Keratinocyte (primary cell): ENCODE measurements at regions not wholly inside any gene's neighbourhood (a gene's known extent, or its start where the extent isn't known, plus 50 kb on each side); places are given as distances from the start of the nearest gene placed in this dataset.

ENCODE experiments used
- DNase-seq: peaks from one replicate; pipeline ENCODE4 v3.0.0-alpha.2; 2011; ENCODE audit warnings: low read depth, missing footprints, low spot score
- FAIRE-seq: peaks from 2 replicates; lab custom pipeline; 2011; peaks lifted over from hg19 to GRCh38; lab: Jason Lieb, UNC
- H2AFZ ChIP-seq: 2 replicates; pipeline ENCODE4 v1.6.0; 2012; ENCODE audit warnings: low read length, control low read depth, inconsistent platforms; ENCODE audit not compliant: control insufficient read depth
- H3K27ac ChIP-seq: 2 replicates; pipeline ENCODE4 v1.5.1; 2011; ENCODE audit warnings: low read length; ENCODE audit not compliant: control insufficient read depth, insufficient read depth
- H3K27me3 ChIP-seq: 3 replicates; pipeline ENCODE4 v1.6.0; 2011; ENCODE audit warnings: low read length; ENCODE audit not compliant: control insufficient read depth, insufficient read depth; ENCODE audit errors: extremely low read depth
- H3K36me3 ChIP-seq, 2 experiments: 2 replicates in 1 of 2; 3 replicates in 1 of 2; pipeline ENCODE4 v1.5.1; 2011; ENCODE audit warnings: low read length in 2 of 2, mild to moderate bottlenecking in 1 of 2; ENCODE audit not compliant: control insufficient read depth in 2 of 2, insufficient read depth in 2 of 2; ENCODE audit errors: extremely low read depth in 1 of 2
- H3K4me1 ChIP-seq: 3 replicates; pipeline ENCODE4 v1.5.1; 2011; ENCODE audit warnings: low read length; ENCODE audit not compliant: control insufficient read depth, insufficient read depth; ENCODE audit errors: extremely low read depth
- H3K4me2 ChIP-seq: 3 replicates; pipeline ENCODE4 v1.6.0; 2011; ENCODE audit warnings: low read depth, low read length; ENCODE audit not compliant: control insufficient read depth, insufficient read depth; ENCODE audit errors: extremely low read depth
- H3K4me3 ChIP-seq, 3 experiments: fragments of 200-600 bp in 1 of 3; sonication (generic) in 1 of 3; 2 replicates in 2 of 3; 3 replicates in 1 of 3; pipeline ENCODE4 v1.5.1; 2011 to 2016; ENCODE audit warnings: low read length in 3 of 3, mild to moderate bottlenecking in 3 of 3, control low read depth in 2 of 3, inconsistent platforms in 1 of 3, low read depth in 1 of 3, mixed read lengths in 1 of 3, mixed run types in 1 of 3, moderate library complexity in 1 of 3; ENCODE audit not compliant: control insufficient read depth in 2 of 3, insufficient read depth in 2 of 3; ENCODE audit errors: extremely low read depth in 1 of 3
- H3K79me2 ChIP-seq: 2 replicates; pipeline ENCODE4 v1.6.0; 2012; ENCODE audit warnings: low read length; ENCODE audit not compliant: control insufficient read depth, insufficient read depth
- H3K9ac ChIP-seq: 3 replicates; pipeline ENCODE4 v1.6.0; 2011; ENCODE audit warnings: low read length; ENCODE audit not compliant: control insufficient read depth, insufficient read depth; ENCODE audit errors: extremely low read depth
- H3K9me1 ChIP-seq: 3 replicates; pipeline ENCODE4 v1.6.0; 2011; ENCODE audit warnings: low read length; ENCODE audit not compliant: control insufficient read depth, insufficient read depth; ENCODE audit errors: extremely low read depth
- H3K9me3 ChIP-seq: 2 replicates; pipeline ENCODE4 v1.5.1; 2012; ENCODE audit warnings: low read depth, low read length; ENCODE audit not compliant: control insufficient read depth
- H4K20me1 ChIP-seq: 3 replicates; pipeline ENCODE4 v1.6.0; 2011; ENCODE audit warnings: low read length; ENCODE audit not compliant: control insufficient read depth, insufficient read depth; ENCODE audit errors: extremely low read depth
- EZH2 ChIP-seq: IDR thresholded peaks from one replicate; pipeline ENCODE4 v1.6.1; 2012; ENCODE audit warnings: inconsistent platforms, mild to moderate bottlenecking, low read length, moderate library complexity
- dilution Hi-C: fragments of 300-500 bp; cut with MboI; formaldehyde crosslinking; loops from one replicate; pipeline ENCODE4 v1.7.0; 2020; ENCODE audit warnings: low sequenced_read_pairs; ENCODE audit not compliant: extremely low pct_ligation_motif_present
- TF ChIP-seq, protein P1 (sequence below), 3 experiments: IDR thresholded peaks in 1 of 3; conservative IDR thresholded peaks in 1 of 3; optimal IDR thresholded peaks in 1 of 3; 2 replicates in 2 of 3; 3 replicates in 1 of 3; pipeline versions ENCODE3 to v1.5.1; 2011; ENCODE audit warnings: low read length in 3 of 3, mild to moderate bottlenecking in 3 of 3, moderate library complexity in 2 of 3, control low read depth in 1 of 3, inconsistent platforms in 1 of 3; ENCODE audit not compliant: insufficient read depth in 2 of 3; ENCODE audit errors: extremely low read depth in 1 of 3

DNA sequence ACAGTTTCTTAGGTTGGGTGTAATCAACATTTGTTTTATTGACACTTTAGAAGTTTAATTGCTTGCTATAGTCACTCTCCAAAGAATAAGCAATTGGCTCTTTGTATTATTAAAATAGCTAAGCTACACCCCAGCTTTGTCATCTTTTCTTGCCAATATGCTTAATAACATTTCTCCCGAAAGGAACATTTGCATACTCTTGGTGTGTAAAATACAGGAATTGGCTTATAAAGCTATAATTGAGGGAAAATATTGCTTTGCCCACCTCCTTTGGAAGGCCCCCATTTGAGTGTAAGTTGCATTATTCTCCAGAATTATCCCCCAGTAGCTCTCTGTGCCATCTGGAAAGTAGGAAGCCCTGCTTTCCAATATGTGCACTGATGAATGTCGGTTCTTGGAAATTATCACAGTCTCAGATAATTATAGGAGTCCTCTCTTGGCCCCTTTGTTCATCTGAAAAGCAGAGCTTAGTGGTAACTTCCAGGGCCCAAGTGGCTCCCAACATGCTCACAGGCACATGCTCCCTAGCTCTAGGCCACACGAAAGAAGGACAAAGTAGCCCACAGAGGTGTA, 92.4 kb upstream of the B3GAT2 start:
- H2AFZ ChIP-seq: no peak overlapping the region
- no peak for FAIRE-seq
- no peaks in the 10 kb centered on the region for H3K27me3 ChIP-seq
- H4K20me1 ChIP-seq: no peaks in the 10 kb centered on the region
- H3K4me2 ChIP-seq: no peak overlapping the region
- H3K79me2 ChIP-seq: no peaks in the 10 kb centered on the region
- no peak for DNase-seq
- H3K4me3 ChIP-seq: no peak overlapping the region
- dilution Hi-C loops: no loop called here
- no peaks in the 10 kb centered on the region for H3K4me1 ChIP-seq
- no peaks in the 10 kb centered on the region for H3K36me3 ChIP-seq
- no peaks in the 10 kb centered on the region for H3K9me3 ChIP-seq
- no peaks in the 10 kb centered on the region for H3K9me1 ChIP-seq
- TF ChIP-seq, protein P1, sequence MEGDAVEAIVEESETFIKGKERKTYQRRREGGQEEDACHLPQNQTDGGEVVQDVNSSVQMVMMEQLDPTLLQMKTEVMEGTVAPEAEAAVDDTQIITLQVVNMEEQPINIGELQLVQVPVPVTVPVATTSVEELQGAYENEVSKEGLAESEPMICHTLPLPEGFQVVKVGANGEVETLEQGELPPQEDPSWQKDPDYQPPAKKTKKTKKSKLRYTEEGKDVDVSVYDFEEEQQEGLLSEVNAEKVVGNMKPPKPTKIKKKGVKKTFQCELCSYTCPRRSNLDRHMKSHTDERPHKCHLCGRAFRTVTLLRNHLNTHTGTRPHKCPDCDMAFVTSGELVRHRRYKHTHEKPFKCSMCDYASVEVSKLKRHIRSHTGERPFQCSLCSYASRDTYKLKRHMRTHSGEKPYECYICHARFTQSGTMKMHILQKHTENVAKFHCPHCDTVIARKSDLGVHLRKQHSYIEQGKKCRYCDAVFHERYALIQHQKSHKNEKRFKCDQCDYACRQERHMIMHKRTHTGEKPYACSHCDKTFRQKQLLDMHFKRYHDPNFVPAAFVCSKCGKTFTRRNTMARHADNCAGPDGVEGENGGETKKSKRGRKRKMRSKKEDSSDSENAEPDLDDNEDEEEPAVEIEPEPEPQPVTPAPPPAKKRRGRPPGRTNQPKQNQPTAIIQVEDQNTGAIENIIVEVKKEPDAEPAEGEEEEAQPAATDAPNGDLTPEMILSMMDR (optimal IDR thresholded peaks at IDR 0.05 in 1 of 3, IDR thresholded peaks at IDR 0.05 in 1 of 3, conservative IDR thresholded peaks at IDR 0.05 in 1 of 3; ENCODE audit: extremely low read depth in 1 of 3, insufficient read depth in 2 of 3, low read length in 3 of 3): no peak
- TF ChIP-seq EZH2: no peak
- H3K9ac ChIP-seq: no peak overlapping the region
- no peak overlapping the region for H3K27ac ChIP-seq

DNA sequence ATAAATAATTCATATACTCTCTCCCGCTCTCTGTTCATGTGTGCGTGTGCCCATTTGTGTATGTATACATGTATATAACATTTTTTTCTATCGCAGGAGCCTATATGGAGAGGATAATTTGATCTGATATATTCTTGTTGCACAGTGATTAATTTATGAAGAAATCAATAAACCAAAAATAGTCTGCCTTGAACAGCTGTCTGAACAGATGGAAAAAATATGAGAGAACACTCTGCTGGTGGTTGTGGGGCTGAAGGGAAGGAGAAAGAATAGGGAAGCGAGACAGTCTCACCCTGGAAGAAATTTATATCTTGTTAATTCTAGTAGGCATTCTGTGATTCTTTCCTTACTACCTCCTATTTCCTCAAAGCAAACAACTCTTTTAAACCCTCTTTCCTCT, 96.6 kb upstream of the B3GAT2 start:
- no peaks in the 10 kb centered on the region for H3K9me1 ChIP-seq
- H3K4me3 ChIP-seq: no peak overlapping the region
- FAIRE-seq: no peak
- no peaks in the 10 kb centered on the region for H3K27me3 ChIP-seq
- no peak for DNase-seq
- H3K27ac ChIP-seq: no peak overlapping the region
- H3K9me3 ChIP-seq: no peaks in the 10 kb centered on the region
- no peaks in the 10 kb centered on the region for H3K4me1 ChIP-seq
- dilution Hi-C loops: no loop called here
- H2AFZ ChIP-seq: no peak overlapping the region
- no peak for TF ChIP-seq EZH2
- TF ChIP-seq, protein P1 (optimal IDR thresholded peaks at IDR 0.05 in 1 of 3, IDR thresholded peaks at IDR 0.05 in 1 of 3, conservative IDR thresholded peaks at IDR 0.05 in 1 of 3; ENCODE audit: extremely low read depth in 1 of 3, insufficient read depth in 2 of 3, low read length in 3 of 3): no peak
- no peak overlapping the region for H3K9ac ChIP-seq
- H4K20me1 ChIP-seq: no peaks in the 10 kb centered on the region
- no peaks in the 10 kb centered on the region for H3K79me2 ChIP-seq
- no peaks in the 10 kb centered on the region for H3K36me3 ChIP-seq
- no peak overlapping the region for H3K4me2 ChIP-seq
